HUES64 (cell line): ENCODE measurements at regions not wholly inside any gene's neighbourhood (a gene's known extent, or its start where the extent isn't known, plus 50 kb on each side); places are given as distances from the start of the nearest gene placed in this dataset.
"Not testable (repeated sequence)": the region's sequence is repeated elsewhere in the genome, so short reads cannot be mapped to it uniquely, and the experiment has no call there.

ENCODE experiments used
- H3K27ac ChIP-seq: 2 replicates; pipeline ENCODE4 v1.7.0; 2013; ENCODE audit warnings: low read depth, low read length, inconsistent platforms
- H3K27me3 ChIP-seq: 2 replicates; pipeline ENCODE4 v1.6.1; 2013; ENCODE audit warnings: mild to moderate bottlenecking, low read length; ENCODE audit not compliant: insufficient read depth
- H3K36me3 ChIP-seq: 2 replicates; pipeline ENCODE4 v1.6.1; 2013; ENCODE audit warnings: mild to moderate bottlenecking, low read length; ENCODE audit not compliant: insufficient read depth
- H3K4me1 ChIP-seq: 2 replicates; pipeline ENCODE4 v1.6.1; 2013; ENCODE audit warnings: mild to moderate bottlenecking, low read length, moderate library complexity; ENCODE audit not compliant: insufficient read depth
- H3K4me3 ChIP-seq: 2 replicates; pipeline ENCODE4 v1.5.1; 2013; ENCODE audit warnings: mild to moderate bottlenecking, low read length, moderate library complexity
- H3K9ac ChIP-seq: 2 replicates; pipeline ENCODE4 v1.6.1; 2013; ENCODE audit warnings: mild to moderate bottlenecking, low read depth, low read length
- H3K9me3 ChIP-seq: 2 replicates; pipeline ENCODE4 v1.6.1; 2013; ENCODE audit warnings: low read depth, low read length; ENCODE audit not compliant: insufficient read depth
- WGBS: fragments of 150-250, 120-280 bp; methylation state at CpG from one replicate; pipeline ENCODE4 v1.1.7; 2013; ENCODE audit warnings: missing lambda C conversion rate; 5-methylcytosine and 5-hydroxymethylcytosine counted together

GRCh38 chr1:194618101-194618500 lies 1431.7 kb upstream of the B3GALT2 start:
- Histone ChIP-seq H3K36me3 (no peaks in the 10 kb centered on the region), H3K27me3 (no peaks in the 10 kb centered on the region), H3K4me3 (no peak overlapping the region), H3K9me3 (peaks cover 5% of the 10 kb centered on the region; the same call in 1 of the 2 replicates), H3K27ac (no peak overlapping the region), H3K4me1 (no peaks in the 10 kb centered on the region), H3K9ac (no peak overlapping the region)
- WGBS: 95% methylated on average over 2 of the region's 2 CpGs

- H3K27me3 ChIP-seq, H3K36me3 ChIP-seq, H3K4me1 ChIP-seq, H3K27ac ChIP-seq, H3K9ac ChIP-seq, H3K4me3 ChIP-seq, H3K9me3 ChIP-seq: not testable (repeated sequence)
- WGBS: 94% methylated on average over 6 of the region's 6 CpGs
Observed at GRCh38 chr1:194617272-194617671, 1430.9 kb upstream of the B3GALT2 start.

GRCh38 chr1:194616835-194617234 lies 1430.4 kb upstream of the B3GALT2 start:
- peaks cover 5% of the 10 kb centered on the region; the same call in 1 of the 2 replicates for H3K9me3 ChIP-seq
- H3K27ac ChIP-seq: no peak overlapping the region
- WGBS: 85% methylated on average over 9 of the region's 9 CpGs
- no peak overlapping the region for H3K4me3 ChIP-seq
- no peaks in the 10 kb centered on the region for H3K4me1 ChIP-seq
- H3K9ac ChIP-seq: no peak overlapping the region
- H3K36me3 ChIP-seq: no peaks in the 10 kb centered on the region
- no peaks in the 10 kb centered on the region for H3K27me3 ChIP-seq

- WGBS: 100% methylated on average over 1 of the region's 1 CpG
- H3K27ac ChIP-seq: no peak overlapping the region
- H3K27me3 ChIP-seq: no peaks in the 10 kb centered on the region
- no peaks in the 10 kb centered on the region for H3K9me3 ChIP-seq
- H3K4me3 ChIP-seq: no peak overlapping the region
- H3K36me3 ChIP-seq: no peaks in the 10 kb centered on the region
- H3K4me1 ChIP-seq: no peaks in the 10 kb centered on the region
- H3K9ac ChIP-seq: no peak overlapping the region
Observed at GRCh38 chr1:194602184-194602583, 1415.8 kb upstream of the B3GALT2 start.

GRCh38 chr1:194600716-194601115 lies 1414.3 kb upstream of the B3GALT2 start:
- no peaks in the 10 kb centered on the region for H3K4me1 ChIP-seq
- no peak overlapping the region for H3K27ac ChIP-seq
- no peaks in the 10 kb centered on the region for H3K36me3 ChIP-seq
- H3K9me3 ChIP-seq: no peaks in the 10 kb centered on the region
- 93% methylated on average over 3 of the region's 3 CpGs for WGBS
- no peak overlapping the region for H3K9ac ChIP-seq
- no peaks in the 10 kb centered on the region for H3K27me3 ChIP-seq
- no peak overlapping the region for H3K4me3 ChIP-seq

GRCh38 chr1:194598098-194598497 lies 1411.7 kb upstream of the B3GALT2 start:
- no peak overlapping the region for H3K9ac ChIP-seq
- H3K27ac ChIP-seq: no peak overlapping the region
- H3K4me1 ChIP-seq: no peaks in the 10 kb centered on the region
- H3K9me3 ChIP-seq: no peaks in the 10 kb centered on the region
- 44% methylated on average over 1 of the region's 1 CpG for WGBS
- H3K4me3 ChIP-seq: no peak overlapping the region
- no peaks in the 10 kb centered on the region for H3K27me3 ChIP-seq
- no peaks in the 10 kb centered on the region for H3K36me3 ChIP-seq

- no peak overlapping the region for H3K4me3 ChIP-seq
- no peak overlapping the region for H3K9ac ChIP-seq
- H3K4me1 ChIP-seq: no peaks in the 10 kb centered on the region
- H3K36me3 ChIP-seq: no peaks in the 10 kb centered on the region
- no peaks in the 10 kb centered on the region for H3K9me3 ChIP-seq
- no peaks in the 10 kb centered on the region for H3K27me3 ChIP-seq
- H3K27ac ChIP-seq: no peak overlapping the region
- no CpG with 5 or more reads among the region's 1 CpG for WGBS
Observed at GRCh38 chr1:194586302-194586701, 1399.9 kb upstream of the B3GALT2 start.

- H3K27me3 ChIP-seq: no peaks in the 10 kb centered on the region
- no peak overlapping the region for H3K4me3 ChIP-seq
- H3K4me1 ChIP-seq: no peaks in the 10 kb centered on the region
- H3K27ac ChIP-seq: no peak overlapping the region
- no peaks in the 10 kb centered on the region for H3K36me3 ChIP-seq
- no peaks in the 10 kb centered on the region for H3K9me3 ChIP-seq
- 100% methylated on average over 1 of the region's 1 CpG for WGBS
- no peak overlapping the region for H3K9ac ChIP-seq
Observed at GRCh38 chr1:194584052-194584451, 1397.6 kb upstream of the B3GALT2 start.

- Histone ChIP-seq H3K4me3 (no peak overlapping the region), H3K4me1 (no peaks in the 10 kb centered on the region), H3K27me3 (no peaks in the 10 kb centered on the region), H3K27ac (no peak overlapping the region), H3K36me3 (no peaks in the 10 kb centered on the region), H3K9me3 (no peaks in the 10 kb centered on the region), H3K9ac (no peak overlapping the region)
Observed at GRCh38 chr1:194570476-194570875, 1384.1 kb upstream of the B3GALT2 start.

- no peaks in the 10 kb centered on the region for H3K36me3 ChIP-seq
- no peaks in the 10 kb centered on the region for H3K27me3 ChIP-seq
- H3K9ac ChIP-seq: no peak overlapping the region
- H3K9me3 ChIP-seq: no peaks in the 10 kb centered on the region
- no peaks in the 10 kb centered on the region for H3K4me1 ChIP-seq
- no peak overlapping the region for H3K27ac ChIP-seq
- H3K4me3 ChIP-seq: no peak overlapping the region
Observed at GRCh38 chr1:194568610-194569009, 1382.2 kb upstream of the B3GALT2 start.

- Histone ChIP-seq H3K4me1 (no peaks in the 10 kb centered on the region), H3K9ac (no peak overlapping the region), H3K36me3 (no peaks in the 10 kb centered on the region), H3K4me3 (no peak overlapping the region), H3K27ac (no peak overlapping the region), H3K9me3 (no peaks in the 10 kb centered on the region), H3K27me3 (no peaks in the 10 kb centered on the region)
Observed at GRCh38 chr1:194548071-194548470, 1361.7 kb upstream of the B3GALT2 start.

- Histone ChIP-seq H3K9me3 (no peaks in the 10 kb centered on the region), H3K36me3 (no peaks in the 10 kb centered on the region), H3K27ac (no peak overlapping the region), H3K27me3 (no peaks in the 10 kb centered on the region), H3K4me1 (no peaks in the 10 kb centered on the region), H3K4me3 (no peak overlapping the region), H3K9ac (no peak overlapping the region)
- 100% methylated on average over 3 of the region's 3 CpGs for WGBS
Observed at GRCh38 chr1:194544012-194544411, 1357.6 kb upstream of the B3GALT2 start.
